ENCODE measurements at regions not wholly inside any gene's neighbourhood (a gene's known extent, or its start where the extent isn't known, plus 50 kb on each side); places are given as distances from the start of the nearest gene placed in this dataset.

DNA sequence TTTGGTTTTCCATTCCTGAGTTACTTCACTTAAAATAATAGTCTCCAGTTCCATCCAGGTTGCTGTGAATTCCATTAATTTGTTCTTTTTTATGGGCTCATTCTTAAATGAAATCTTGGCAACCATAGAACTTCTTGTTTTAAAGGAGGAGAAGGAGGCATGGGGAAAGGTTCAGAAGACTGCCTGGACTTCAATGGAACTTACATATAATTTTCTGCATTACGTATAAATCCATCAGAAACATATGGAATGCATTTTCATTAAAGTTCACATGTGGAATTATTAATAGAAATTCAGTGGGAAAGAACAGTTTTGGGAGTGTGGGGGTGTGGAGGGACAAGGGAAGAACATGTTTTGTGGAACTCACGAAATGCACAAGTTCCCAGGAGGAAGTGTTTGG is 176.6 kb upstream of the PRKCQ start:
- DNase-seq, result no peak

- no peak for DNase-seq
Observed at GRCh38 chr10:6755781-6756460, 175.8 kb upstream of the PRKCQ start.

DNA sequence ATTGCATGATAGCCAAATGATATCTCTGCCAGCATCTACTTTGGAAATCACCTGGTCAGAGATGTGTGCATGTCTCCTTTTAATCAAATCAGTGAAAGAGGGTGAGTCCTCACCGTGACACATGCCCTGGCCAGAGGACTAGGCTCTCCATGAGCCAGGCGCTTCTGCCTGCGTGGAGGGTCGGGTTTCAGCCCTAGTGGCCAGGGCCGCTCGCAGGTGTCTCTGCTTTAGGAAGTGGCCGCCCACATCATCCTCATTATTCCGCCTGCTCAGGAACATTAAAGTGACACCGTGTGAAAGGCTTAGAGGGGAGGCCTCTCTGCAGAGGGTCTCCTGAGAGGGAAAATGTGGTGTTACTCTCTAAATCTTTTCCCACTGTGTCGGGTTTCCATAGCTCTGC is 173.6 kb upstream of the PRKCQ start:
- DNase-seq, result no peak

GRCh38 chr10:6751363-6751762 is 171.3 kb upstream of the PRKCQ start:
- no peak for DNase-seq

DNA sequence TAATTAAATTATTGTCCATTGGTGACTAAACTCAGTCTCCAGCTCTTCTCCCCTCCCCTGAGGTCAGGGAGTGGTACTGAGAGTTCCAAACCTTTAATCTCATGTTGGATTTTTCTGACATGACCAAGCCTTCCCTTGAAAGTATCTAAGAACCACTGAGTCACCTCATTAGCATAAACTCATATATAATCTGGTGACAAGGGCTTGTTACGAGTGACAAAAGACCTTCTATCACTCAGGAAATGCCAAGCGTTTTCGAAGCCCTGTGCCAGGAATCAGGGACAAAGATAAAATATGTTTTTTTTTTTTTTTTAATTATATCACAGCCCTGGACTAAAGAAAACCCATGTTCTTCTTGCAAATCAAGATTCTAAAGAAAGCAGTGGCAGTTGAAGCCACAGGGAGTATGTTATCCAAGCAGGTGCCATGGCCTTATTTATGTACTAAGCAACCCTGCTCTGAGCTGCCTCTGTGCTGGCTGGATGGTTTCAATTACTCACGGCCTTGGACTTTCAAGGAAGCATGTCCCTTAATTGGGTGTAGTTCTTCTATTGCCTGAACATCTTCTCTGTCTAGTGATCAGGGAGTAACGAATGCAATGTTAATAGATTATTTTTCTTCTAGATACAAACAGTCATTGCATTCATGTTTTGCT is 169.0 kb upstream of the PRKCQ start:
- no peak for DNase-seq

- no peak for DNase-seq
Observed at GRCh38 chr10:6748029-6748428, 168.0 kb upstream of the PRKCQ start.

DNA sequence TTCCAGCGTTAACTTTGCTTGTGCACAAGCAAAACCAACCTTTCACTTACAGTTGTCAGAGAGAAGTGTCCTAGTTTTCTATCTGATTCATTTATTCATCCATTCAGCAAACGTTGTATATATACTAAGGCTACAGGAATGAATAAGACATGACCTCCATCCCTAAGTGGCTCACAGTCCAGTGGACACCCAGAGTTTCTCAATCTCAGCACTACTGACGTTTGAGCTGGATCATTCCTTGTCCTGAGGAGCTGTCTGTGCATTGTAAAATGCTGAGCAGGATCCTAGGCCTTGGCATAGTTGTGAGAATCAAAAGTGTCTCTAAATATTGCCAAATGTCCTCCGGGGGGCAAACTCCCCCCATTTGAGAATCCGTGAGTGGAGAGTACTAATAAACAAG is 166.7 kb upstream of the PRKCQ start:
- no peak for DNase-seq

GRCh38 chr10:6743291-6743849 is 163.3 kb upstream of the PRKCQ start:
- DNase-seq, result no peak

- DNase-seq, result no peak
Observed at GRCh38 chr10:6741541-6741941, 161.5 kb upstream of the PRKCQ start.

GRCh38 chr10:6739530-6740174 is 159.6 kb upstream of the PRKCQ start:
- no peak for DNase-seq

GRCh38 chr10:6738112-6738768 is 158.2 kb upstream of the PRKCQ start:
- DNase-seq, result no peak

- no peak for DNase-seq
Observed at GRCh38 chr10:6737758-6738111, 157.7 kb upstream of the PRKCQ start.

- no peak for DNase-seq
Observed at GRCh38 chr10:6737080-6737641, 157.1 kb upstream of the PRKCQ start.

DNA sequence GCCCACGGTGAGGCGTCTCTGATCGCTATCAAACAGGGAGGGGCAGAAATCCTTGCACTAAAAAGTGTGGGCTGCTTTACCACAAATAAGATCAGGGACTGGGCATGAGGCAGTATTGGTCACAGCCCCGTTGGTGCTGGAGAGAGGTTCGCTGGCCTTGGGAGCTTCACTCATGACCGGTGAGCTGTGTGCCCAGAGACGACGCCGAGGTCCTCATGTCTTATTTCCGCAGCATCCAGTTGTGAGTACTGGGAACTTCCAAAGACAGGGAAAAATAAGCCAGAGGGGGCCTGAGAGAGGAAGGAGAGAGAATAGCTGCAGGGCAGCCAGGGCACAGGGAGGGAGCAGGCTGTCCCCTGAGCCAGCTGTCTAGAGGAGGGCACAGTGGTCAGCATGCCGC is 154.2 kb upstream of the PRKCQ start:
- DNase-seq, result no peak

GRCh38 chr10:6729861-6730344 is 149.8 kb upstream of the PRKCQ start:
- DNase-seq, result no peak

DNA sequence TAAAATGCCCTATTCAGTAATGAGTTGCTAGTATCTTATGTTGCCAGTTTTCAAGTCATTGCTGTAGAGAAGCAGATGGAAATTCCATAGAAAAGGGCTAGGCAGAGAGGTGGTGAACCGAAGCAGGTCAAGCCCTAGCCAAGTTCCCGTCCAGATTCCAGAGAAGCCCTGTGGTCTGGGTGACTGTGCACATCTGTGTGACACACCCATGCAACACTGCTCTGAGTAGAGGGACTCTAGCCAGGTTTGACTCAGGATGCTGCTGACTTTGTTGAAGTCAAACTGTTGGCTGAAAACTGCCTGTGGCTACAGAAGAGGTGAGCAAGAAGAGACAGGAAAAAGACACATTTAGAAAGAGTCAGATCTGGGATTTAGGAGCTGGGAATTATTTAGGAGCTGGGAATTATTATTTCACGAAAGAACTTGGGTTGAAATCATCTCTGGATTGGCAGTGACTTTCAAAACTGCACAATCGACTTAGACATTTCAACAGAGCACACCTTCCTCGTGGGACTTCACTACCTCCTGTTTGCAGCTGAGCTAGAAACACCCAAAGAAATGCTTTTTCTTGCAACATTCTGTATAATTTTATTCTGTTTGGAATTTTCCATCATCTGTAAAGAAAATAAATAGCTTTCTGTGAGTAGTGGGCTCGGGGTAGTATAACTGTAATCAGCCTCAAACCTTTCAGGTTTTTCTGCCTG is 149.1 kb upstream of the PRKCQ start:
- DNase-seq, result no peak

DNA sequence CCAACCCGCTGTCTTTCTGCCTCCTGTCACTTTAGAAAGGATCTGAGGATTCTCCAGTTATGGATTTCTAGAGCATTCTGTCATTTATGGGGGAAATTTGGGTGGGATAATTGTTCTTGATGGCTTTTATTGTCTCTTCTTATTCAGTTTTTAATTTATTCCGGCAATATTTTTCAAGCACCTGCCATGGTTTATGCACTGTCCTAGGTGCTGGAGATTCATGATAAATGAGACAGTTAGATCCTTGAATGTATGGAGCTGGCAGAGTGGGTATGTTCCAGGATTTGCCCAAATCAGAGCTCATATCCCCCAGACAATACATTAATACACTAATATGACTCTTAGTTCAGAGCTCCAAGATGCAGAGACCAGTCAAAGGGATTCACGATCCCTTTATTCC is 146.8 kb upstream of the PRKCQ start:
- DNase-seq, result no peak

DNA sequence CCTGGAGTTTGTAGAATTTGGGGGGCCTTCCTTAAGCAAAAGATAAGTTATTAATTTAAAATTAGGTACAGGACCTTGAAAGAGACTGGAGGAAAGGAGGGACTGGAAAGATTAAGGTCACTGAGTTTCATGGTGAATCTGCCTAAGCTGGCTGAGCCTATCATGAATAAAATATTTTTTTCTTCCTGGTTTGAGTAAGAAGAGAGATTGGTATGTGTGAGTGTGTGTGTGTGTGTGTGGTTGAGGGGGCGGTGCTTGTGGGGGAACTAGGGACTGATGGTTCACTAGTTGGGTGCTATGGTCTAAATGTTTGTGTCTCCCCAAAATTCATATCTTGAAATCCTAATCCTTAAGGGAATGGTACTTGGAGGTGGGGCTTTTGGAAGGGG is 142.5 kb upstream of the PRKCQ start:
- DNase-seq, result no peak

DNA sequence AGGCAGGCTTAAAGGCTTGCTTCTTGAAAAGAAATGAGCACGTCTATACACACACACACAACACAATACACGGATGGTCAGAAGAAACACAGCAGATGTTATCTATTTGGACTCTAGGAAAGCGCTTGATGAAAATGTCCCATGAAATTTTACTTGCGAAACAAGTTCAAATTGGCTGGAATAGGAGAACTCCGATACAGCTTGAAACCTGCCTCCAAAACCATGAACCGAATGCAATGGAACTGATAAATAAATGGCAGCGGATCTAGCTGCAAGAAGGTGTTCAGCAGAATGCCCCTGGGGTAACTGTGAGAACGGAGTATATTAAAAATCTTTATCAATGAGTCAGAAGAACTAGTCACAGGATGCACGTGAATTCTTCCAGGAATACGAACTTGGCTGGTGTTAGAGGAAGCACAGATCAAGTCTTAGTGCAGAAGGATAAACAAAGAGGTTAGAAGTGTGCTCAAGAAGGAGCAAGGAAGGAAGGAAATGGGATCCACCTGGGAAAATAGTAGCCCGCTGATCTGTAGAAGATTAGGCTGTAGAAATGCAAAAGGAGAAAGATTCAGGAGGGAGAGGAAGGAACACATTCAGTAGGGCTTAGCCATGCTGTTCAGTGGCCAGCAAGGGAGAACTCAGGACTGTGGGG is 142.0 kb upstream of the PRKCQ start:
- DNase-seq, result no peak

- DNase-seq, result no peak
Observed at GRCh38 chr10:6721480-6721879, 141.4 kb upstream of the PRKCQ start.

DNA sequence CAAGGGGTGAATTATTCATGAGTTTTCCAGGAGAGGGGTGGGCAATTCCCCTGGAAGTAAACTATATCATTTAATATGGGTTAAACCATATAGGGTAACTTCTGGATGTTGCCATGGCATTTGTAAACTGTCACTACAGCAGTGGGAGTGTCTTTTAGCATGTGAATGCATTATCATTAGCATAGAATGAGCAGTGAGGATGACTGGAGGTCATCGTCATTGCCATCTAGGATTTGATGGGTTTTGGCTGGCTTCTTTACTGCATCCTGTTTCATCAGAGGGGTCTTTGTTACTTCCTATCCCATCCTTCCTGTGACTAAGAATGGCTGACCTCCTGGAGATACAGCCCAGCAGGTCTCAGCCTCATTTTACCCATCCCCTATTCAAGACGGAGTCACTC is 139.5 kb upstream of the PRKCQ start:
- no peak for DNase-seq

DNA sequence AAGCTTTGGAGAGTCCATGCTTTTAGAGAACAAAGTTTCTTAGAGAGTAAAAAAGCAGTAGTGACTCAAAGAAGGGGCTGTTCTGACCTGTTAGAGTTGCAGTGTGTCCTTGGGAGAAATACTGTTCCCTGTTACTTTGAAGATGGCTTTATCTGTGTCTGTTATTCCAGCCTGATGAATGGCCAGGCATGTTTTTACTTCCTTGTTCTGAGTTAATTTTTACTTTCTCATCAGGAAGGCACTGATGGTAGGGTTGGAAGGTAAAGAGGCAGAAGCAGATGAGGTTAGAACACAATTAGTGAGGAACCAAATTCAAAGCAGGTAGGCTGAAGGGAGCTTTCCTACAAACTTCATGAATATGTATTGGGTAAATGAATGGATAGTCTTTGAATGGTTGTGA is 138.5 kb upstream of the PRKCQ start:
- no peak for DNase-seq

All from NCI-H69 (cell line).